ENCODE measurements at regions not wholly inside any gene's neighbourhood (a gene's known extent, or its start where the extent isn't known, plus 50 kb on each side); places are given as distances from the start of the nearest gene placed in this dataset.

DNA sequence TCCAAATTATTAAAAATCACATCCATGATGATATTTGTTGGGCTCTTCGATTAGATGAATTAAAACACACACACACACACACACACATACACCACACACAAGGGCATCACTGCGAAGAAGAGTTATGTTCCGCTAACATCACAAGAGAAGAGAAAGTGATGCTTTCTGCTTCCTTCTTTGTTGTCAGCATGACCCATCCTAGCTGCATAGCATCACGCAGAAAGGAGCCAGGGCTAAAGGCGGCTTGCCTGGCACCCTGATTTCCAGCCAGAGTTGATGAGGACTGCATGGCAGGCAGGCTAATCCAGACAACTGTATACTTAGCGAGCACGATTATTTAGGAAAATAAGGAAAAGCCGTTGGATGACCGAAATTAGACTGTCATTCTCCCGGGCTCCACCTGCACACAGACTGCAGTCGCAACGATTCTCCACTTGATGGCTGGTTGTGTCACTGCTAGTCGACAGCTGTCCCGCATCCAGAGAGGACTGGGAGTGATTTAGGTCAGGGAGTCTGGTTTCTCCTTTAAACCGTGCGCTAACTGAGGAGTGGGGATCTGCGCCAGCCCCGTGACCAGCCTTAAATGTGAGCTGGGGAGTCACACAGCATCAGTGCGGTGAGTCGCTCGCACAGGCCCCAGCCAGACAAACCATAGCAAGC is 70.6 kb upstream of the SOX4 start:
- TF ChIP-seq ZNF776 (tag by site-specific recombination; IDR thresholded peaks at IDR 0.05; ENCODE audit: borderline replicate concordance) (no peak), TRIM28 (IDR thresholded peaks at IDR 0.05; ENCODE audit: borderline replicate concordance, low read length) (peak; percentile 30; the same call in 1 of the 2 replicates), ZNF701 (tag by site-specific recombination; IDR thresholded peaks at IDR 0.05) (no peak)
- TF ChIP-seq, protein P1, sequence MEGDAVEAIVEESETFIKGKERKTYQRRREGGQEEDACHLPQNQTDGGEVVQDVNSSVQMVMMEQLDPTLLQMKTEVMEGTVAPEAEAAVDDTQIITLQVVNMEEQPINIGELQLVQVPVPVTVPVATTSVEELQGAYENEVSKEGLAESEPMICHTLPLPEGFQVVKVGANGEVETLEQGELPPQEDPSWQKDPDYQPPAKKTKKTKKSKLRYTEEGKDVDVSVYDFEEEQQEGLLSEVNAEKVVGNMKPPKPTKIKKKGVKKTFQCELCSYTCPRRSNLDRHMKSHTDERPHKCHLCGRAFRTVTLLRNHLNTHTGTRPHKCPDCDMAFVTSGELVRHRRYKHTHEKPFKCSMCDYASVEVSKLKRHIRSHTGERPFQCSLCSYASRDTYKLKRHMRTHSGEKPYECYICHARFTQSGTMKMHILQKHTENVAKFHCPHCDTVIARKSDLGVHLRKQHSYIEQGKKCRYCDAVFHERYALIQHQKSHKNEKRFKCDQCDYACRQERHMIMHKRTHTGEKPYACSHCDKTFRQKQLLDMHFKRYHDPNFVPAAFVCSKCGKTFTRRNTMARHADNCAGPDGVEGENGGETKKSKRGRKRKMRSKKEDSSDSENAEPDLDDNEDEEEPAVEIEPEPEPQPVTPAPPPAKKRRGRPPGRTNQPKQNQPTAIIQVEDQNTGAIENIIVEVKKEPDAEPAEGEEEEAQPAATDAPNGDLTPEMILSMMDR (tag by site-specific recombination; IDR thresholded peaks at IDR 0.05) = peak; percentile 31; the same call in 1 of the 2 replicates
- TF ChIP-seq, protein P2, sequence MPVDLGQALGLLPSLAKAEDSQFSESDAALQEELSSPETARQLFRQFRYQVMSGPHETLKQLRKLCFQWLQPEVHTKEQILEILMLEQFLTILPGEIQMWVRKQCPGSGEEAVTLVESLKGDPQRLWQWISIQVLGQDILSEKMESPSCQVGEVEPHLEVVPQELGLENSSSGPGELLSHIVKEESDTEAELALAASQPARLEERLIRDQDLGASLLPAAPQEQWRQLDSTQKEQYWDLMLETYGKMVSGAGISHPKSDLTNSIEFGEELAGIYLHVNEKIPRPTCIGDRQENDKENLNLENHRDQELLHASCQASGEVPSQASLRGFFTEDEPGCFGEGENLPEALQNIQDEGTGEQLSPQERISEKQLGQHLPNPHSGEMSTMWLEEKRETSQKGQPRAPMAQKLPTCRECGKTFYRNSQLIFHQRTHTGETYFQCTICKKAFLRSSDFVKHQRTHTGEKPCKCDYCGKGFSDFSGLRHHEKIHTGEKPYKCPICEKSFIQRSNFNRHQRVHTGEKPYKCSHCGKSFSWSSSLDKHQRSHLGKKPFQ (tag by site-specific recombination; IDR thresholded peaks at IDR 0.05) = no peak
- Histone ChIP-seq H3K9me3 (ENCODE audit: control insufficient read depth, insufficient read depth, low read depth, low read length) (no peaks in the 10 kb centered on the region), H3K4me1 (ENCODE audit: control insufficient read depth, insufficient read depth, low read length) (no peaks in the 10 kb centered on the region), H3K4me3 (ENCODE audit: low read depth, low read length) (no peak overlapping the region), H3K27ac (ENCODE audit: extremely low read depth, low read depth, low read length) (no peak overlapping the region), H3K36me3 (ENCODE audit: control insufficient read depth in 2 of 2, insufficient read depth in 1 of 2, low read length in 2 of 2) (no peaks in the 10 kb centered on the region)
- CTCF ChIA-PET = interaction anchor here (0.5 to 0.7 kb wide), 3 partner anchors 9 to 290 kb away, joined by 3 to 4 read pairs (median 4); no protein-coding TSS in a partner anchor
- POLR2A ChIA-PET = interaction anchor here (1.0 to 1.7 kb wide), 2 partner anchors 65 to 71 kb away, joined by 3 to 4 read pairs; no protein-coding TSS in a partner anchor

DNA sequence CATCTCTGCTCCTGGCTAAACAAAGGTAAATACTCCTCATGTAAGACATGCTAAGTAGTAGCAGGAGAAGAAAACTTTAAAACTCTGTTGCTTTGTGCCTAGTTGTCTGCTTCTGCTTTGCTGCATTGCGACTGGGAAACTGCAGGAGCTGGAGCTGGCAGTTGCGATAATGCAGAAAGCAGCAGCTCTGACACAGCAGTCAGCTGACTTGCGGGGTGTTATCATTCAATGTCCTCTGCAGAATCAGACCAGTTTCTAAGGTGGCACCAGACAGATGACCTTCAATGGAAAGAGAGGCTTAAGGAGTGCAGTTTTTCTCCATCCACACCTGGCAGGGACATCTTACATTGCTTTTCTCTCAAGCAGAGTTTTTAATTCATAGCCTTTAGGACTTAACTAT is 69.9 kb upstream of the SOX4 start:
- no peak overlapping the region for H3K27ac ChIP-seq (ENCODE audit: extremely low read depth, low read depth, low read length)
- CTCF ChIA-PET = interaction anchor here (0.6 to 0.7 kb wide), 2 partner anchors 10 to 869 kb away, joined by 3 to 4 read pairs; no protein-coding TSS in a partner anchor
- no peaks in the 10 kb centered on the region for H3K4me1 ChIP-seq (ENCODE audit: control insufficient read depth, insufficient read depth, low read length)
- H3K4me3 ChIP-seq (ENCODE audit: low read depth, low read length) = no peak overlapping the region
- no peaks in the 10 kb centered on the region for H3K36me3 ChIP-seq (ENCODE audit: control insufficient read depth in 2 of 2, insufficient read depth in 1 of 2, low read length in 2 of 2)
- H3K9me3 ChIP-seq (ENCODE audit: control insufficient read depth, insufficient read depth, low read depth, low read length) = no peaks in the 10 kb centered on the region
- POLR2A ChIA-PET = interaction anchor here (1.7 kb wide), 1 partner anchor 65 kb away, joined by 4 read pairs; no protein-coding TSS in a partner anchor
- TF ChIP-seq, protein P3, sequence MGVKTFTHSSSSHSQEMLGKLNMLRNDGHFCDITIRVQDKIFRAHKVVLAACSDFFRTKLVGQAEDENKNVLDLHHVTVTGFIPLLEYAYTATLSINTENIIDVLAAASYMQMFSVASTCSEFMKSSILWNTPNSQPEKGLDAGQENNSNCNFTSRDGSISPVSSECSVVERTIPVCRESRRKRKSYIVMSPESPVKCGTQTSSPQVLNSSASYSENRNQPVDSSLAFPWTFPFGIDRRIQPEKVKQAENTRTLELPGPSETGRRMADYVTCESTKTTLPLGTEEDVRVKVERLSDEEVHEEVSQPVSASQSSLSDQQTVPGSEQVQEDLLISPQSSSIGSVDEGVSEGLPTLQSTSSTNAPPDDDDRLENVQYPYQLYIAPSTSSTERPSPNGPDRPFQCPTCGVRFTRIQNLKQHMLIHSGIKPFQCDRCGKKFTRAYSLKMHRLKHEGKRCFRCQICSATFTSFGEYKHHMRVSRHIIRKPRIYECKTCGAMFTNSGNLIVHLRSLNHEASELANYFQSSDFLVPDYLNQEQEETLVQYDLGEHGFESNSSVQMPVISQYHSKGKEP (tag by site-specific recombination; IDR thresholded peaks at IDR 0.05) = peak; percentile 66
- no peak for TF ChIP-seq ZNF558 (tag by site-specific recombination; IDR thresholded peaks at IDR 0.05)

DNA sequence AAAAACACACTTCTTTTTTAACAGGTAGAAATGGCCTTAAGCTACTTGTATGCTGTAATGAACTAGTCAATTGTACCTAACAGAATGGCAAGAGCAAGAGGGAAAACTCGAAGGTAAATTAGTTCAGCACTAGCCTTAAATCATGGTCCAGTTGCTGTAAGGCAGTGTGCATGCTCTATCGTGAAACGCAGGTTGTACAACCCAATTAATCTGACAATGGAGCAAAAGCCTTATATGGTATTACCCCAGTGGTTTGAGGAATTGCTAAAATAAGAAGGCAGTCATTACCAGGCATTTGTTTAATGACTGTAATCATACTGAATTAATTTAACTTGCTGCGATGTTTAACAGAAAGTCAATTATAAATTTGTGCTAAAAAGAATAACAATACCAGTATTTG is 69.3 kb upstream of the SOX4 start:
- H3K9me3 ChIP-seq (ENCODE audit: control insufficient read depth, insufficient read depth, low read depth, low read length) = no peaks in the 10 kb centered on the region
- ChIA-PET CTCF (interaction anchor here (0.6 kb wide), 1 partner anchor 717 kb away, joined by 3 read pairs; no protein-coding TSS in a partner anchor), POLR2A (interaction anchor here (1.7 kb wide), 1 partner anchor 64 kb away, joined by 4 read pairs; no protein-coding TSS in a partner anchor)

More for the DNA sequence above, 69.3 kb upstream of the SOX4 start:
- Histone ChIP-seq H3K27ac (ENCODE audit: extremely low read depth, low read depth, low read length) (no peak overlapping the region), H3K36me3 (ENCODE audit: control insufficient read depth in 2 of 2, insufficient read depth in 1 of 2, low read length in 2 of 2) (no peaks in the 10 kb centered on the region), H3K4me1 (ENCODE audit: control insufficient read depth, insufficient read depth, low read length) (no peaks in the 10 kb centered on the region), H3K4me3 (ENCODE audit: low read depth, low read length) (no peak overlapping the region)
- no peak for TF ChIP-seq OVOL3 (tag by site-specific recombination; IDR thresholded peaks at IDR 0.05)
- TF ChIP-seq, protein P4, sequence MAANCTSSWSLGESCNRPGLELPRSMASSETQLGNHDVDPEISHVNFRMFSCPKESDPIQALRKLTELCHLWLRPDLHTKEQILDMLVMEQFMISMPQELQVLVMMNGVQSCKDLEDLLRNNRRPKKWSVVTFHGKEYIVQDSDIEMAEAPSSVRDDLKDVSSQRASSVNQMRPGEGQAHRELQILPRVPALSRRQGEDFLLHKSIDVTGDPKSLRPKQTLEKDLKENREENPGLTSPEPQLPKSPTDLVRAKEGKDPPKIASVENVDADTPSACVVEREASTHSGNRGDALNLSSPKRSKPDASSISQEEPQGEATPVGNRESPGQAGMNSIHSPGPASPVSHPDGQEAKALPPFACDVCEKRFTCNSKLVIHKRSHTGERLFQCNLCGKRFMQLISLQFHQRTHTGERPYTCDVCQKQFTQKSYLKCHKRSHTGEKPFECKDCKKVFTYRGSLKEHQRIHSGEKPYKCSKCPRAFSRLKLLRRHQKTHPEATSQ (tag by site-specific recombination; IDR thresholded peaks at IDR 0.05) = no peak
- no peak for TF ChIP-seq ZNF707 (tag by site-specific recombination; IDR thresholded peaks at IDR 0.05)
- TF ChIP-seq ZBTB8A (tag by site-specific recombination; IDR thresholded peaks at IDR 0.05) = no peak
- no peak for TF ChIP-seq ZNF174 (tag by site-specific recombination; IDR thresholded peaks at IDR 0.05)
- TF ChIP-seq ZNF133 (tag by site-specific recombination; IDR thresholded peaks at IDR 0.05) = no peak
- no peak for TF ChIP-seq ZNF792 (tag by site-specific recombination; IDR thresholded peaks at IDR 0.05)
- TF ChIP-seq ZBTB1 (tag by site-specific recombination; IDR thresholded peaks at IDR 0.05) = no peak
- TF ChIP-seq ZNF2 (tag by site-specific recombination; IDR thresholded peaks at IDR 0.05) = no peak
- TF ChIP-seq ZNF394 (tag by site-specific recombination; IDR thresholded peaks at IDR 0.05; ENCODE audit: borderline replicate concordance) = no peak
- no peak for TF ChIP-seq ZNF175 (tag by site-specific recombination; IDR thresholded peaks at IDR 0.05)
- TF ChIP-seq HOXA7 (CRISPR knock-in tag; IDR thresholded peaks at IDR 0.05; ENCODE audit: borderline replicate concordance) = no peak
- no peak for TF ChIP-seq ZNF354C (tag by site-specific recombination; IDR thresholded peaks at IDR 0.05; ENCODE audit: borderline replicate concordance, low read depth)
- TF ChIP-seq ZNF544 (tag by site-specific recombination; IDR thresholded peaks at IDR 0.05) = no peak
- no peak for TF ChIP-seq KLF10 (tag by site-specific recombination; IDR thresholded peaks at IDR 0.05)
- TF ChIP-seq ZNF501 (tag by site-specific recombination; IDR thresholded peaks at IDR 0.05) = no peak
